ENCODE measurements at regions not wholly inside any gene's neighbourhood (a gene's known extent, or its start where the extent isn't known, plus 50 kb on each side); places are given as distances from the start of the nearest gene placed in this dataset.

GRCh38 chr6:151679081-151679480, 128.4 kb upstream of the ESR1 start:
- peak; percentile 38 for DNase-seq
- intact Hi-C loops (cut with micrococcal nuclease) = no loop called here
- H3K27ac ChIP-seq (replicated peaks) = peak overlapping the region; percentile 16
- no peaks in the 10 kb centered on the region for H3K9me3 ChIP-seq (replicated peaks)
- H3K36me3 ChIP-seq = no peaks in the 10 kb centered on the region
- peaks cover 4% of the 10 kb centered on the region for H3K4me1 ChIP-seq
- no peak overlapping the region for H3K4me3 ChIP-seq
- H3K27me3 ChIP-seq (ENCODE audit: low read depth) = peaks cover 16% of the 10 kb centered on the region
- no peak for TF ChIP-seq CTCF (IDR thresholded peaks at IDR 0.05; ENCODE audit: borderline replicate concordance)

GRCh38 chr6:151679941-151680340, 127.5 kb upstream of the ESR1 start:
- Histone ChIP-seq H3K36me3 (no peaks in the 10 kb centered on the region), H3K27me3 (ENCODE audit: low read depth) (peaks cover 18% of the 10 kb centered on the region), H3K27ac (replicated peaks) (peak overlapping the region; percentile 16), H3K4me1 (peaks cover 4% of the 10 kb centered on the region), H3K4me3 (no peak overlapping the region), H3K9me3 (replicated peaks) (no peaks in the 10 kb centered on the region)
- TF ChIP-seq CTCF (IDR thresholded peaks at IDR 0.05; ENCODE audit: borderline replicate concordance) = no peak
- intact Hi-C loops (cut with micrococcal nuclease) = no loop called here
- DNase-seq = no peak

- Histone ChIP-seq H3K27ac (replicated peaks) (peak overlapping the region; percentile 81), H3K4me1 (peaks cover 4% of the 10 kb centered on the region), H3K9me3 (replicated peaks) (no peaks in the 10 kb centered on the region), H3K36me3 (no peaks in the 10 kb centered on the region), H3K4me3 (peak overlapping the region; percentile 42), H3K27me3 (ENCODE audit: low read depth) (peaks cover 18% of the 10 kb centered on the region)
- DNase-seq = no peak
- intact Hi-C loops (cut with micrococcal nuclease) = no loop called here
- TF ChIP-seq CTCF (IDR thresholded peaks at IDR 0.05; ENCODE audit: borderline replicate concordance) = no peak
Observed at GRCh38 chr6:151680846-151681432, 126.5 kb upstream of the ESR1 start.

GRCh38 chr6:151681433-151682059, 125.9 kb upstream of the ESR1 start:
- TF ChIP-seq CTCF (IDR thresholded peaks at IDR 0.05; ENCODE audit: borderline replicate concordance) = no peak
- Histone ChIP-seq H3K9me3 (replicated peaks) (no peaks in the 10 kb centered on the region), H3K4me1 (peaks cover 4% of the 10 kb centered on the region), H3K27ac (replicated peaks) (peak overlapping the region; percentile 81), H3K27me3 (ENCODE audit: low read depth) (peaks cover 23% of the 10 kb centered on the region), H3K36me3 (no peaks in the 10 kb centered on the region), H3K4me3 (peak overlapping the region; percentile 42)
- peak; percentile 15 for DNase-seq
- intact Hi-C loops (cut with micrococcal nuclease) = no loop called here

- Histone ChIP-seq H3K27me3 (ENCODE audit: low read depth) (peaks cover 30% of the 10 kb centered on the region), H3K27ac (replicated peaks) (peak overlapping the region; percentile 81), H3K9me3 (replicated peaks) (no peaks in the 10 kb centered on the region), H3K4me3 (no peak overlapping the region), H3K4me1 (peaks cover 4% of the 10 kb centered on the region), H3K36me3 (no peaks in the 10 kb centered on the region)
- intact Hi-C loops (cut with micrococcal nuclease) = no loop called here
- no peak for DNase-seq
- TF ChIP-seq CTCF (IDR thresholded peaks at IDR 0.05; ENCODE audit: borderline replicate concordance) = no peak
Observed at GRCh38 chr6:151682251-151682650, 125.2 kb upstream of the ESR1 start.

Measured in left ventricle myocardium inferior (tissue), 1 donor.